Hepatocyte (in vitro differentiated cells): ENCODE measurements at regions not wholly inside any gene's neighbourhood (a gene's known extent, or its start where the extent isn't known, plus 50 kb on each side); places are given as distances from the start of the nearest gene placed in this dataset.

ENCODE experiments used
- CTCF ChIP-seq: fragments of 200-600 bp; sonication (generic); IDR thresholded peaks from 2 replicates; pipeline ENCODE4 v1.5.1; 2016; ENCODE audit warnings: antibody characterized with exemption, mild to moderate bottlenecking; ENCODE audit not compliant: poor library complexity
- EZH2 ChIP-seq: fragments of 200-600 bp; sonication (generic); IDR thresholded peaks from 2 replicates; pipeline ENCODE4 v1.6.1; 2016; ENCODE audit warnings: antibody characterized with exemption, mild to moderate bottlenecking, borderline replicate concordance
- EZH2phosphoT487 ChIP-seq: fragments of 200-600 bp; sonication (generic); IDR thresholded peaks from one replicate; pipeline ENCODE4 v1.6.1; 2018; ENCODE audit warnings: antibody characterized with exemption, mild to moderate bottlenecking, low read depth, moderate library complexity; ENCODE audit not compliant: unreplicated experiment, severe bottlenecking

- TF ChIP-seq CTCF (no peak), EZH2 (no peak), EZH2phosphoT487 (no peak)
Measured at GRCh38 chr5:2165615-2166305, 283.0 kb upstream of the IRX4 start.
